Loucy (cell line): ENCODE measurements at regions not wholly inside any gene's neighbourhood (a gene's known extent, or its start where the extent isn't known, plus 50 kb on each side); places are given as distances from the start of the nearest gene placed in this dataset.

Source experiments
- H2AFZ ChIP-seq: fragments of 200-600 bp; sonication (generic); 2 replicates; pipeline ENCODE4 v1.6.0; 2016; ENCODE audit warnings: antibody characterized with exemption, mild to moderate bottlenecking, low read length, moderate library complexity
- H3F3A ChIP-seq: fragments of 200-600 bp; 2 replicates; pipeline ENCODE4 v1.6.0; 2016; ENCODE audit warnings: antibody characterized with exemption, low read depth, mild to moderate bottlenecking
- H3K27me3 ChIP-seq: fragments of 200-600 bp; sonication (generic); 2 replicates; pipeline ENCODE4 v1.6.1; 2014; ENCODE audit warnings: low read length, mild to moderate bottlenecking; ENCODE audit not compliant: insufficient read depth, poor library complexity, severe bottlenecking
- H3K36me3 ChIP-seq: fragments of 200-600 bp; sonication (generic); 2 replicates; pipeline ENCODE4 v1.6.1; 2016; ENCODE audit warnings: low read length; ENCODE audit not compliant: insufficient read depth
- H3K4me1 ChIP-seq: fragments of 200-600 bp; sonication (generic); 2 replicates; pipeline ENCODE4 v1.5.1; 2014; ENCODE audit warnings: low read length, mild to moderate bottlenecking; ENCODE audit not compliant: insufficient read depth, poor library complexity, severe bottlenecking
- H3K4me2 ChIP-seq: fragments of 200-600 bp; sonication (generic); 2 replicates; pipeline ENCODE4 v1.6.0; 2014; ENCODE audit warnings: antibody characterized with exemption, low read length, low read depth, mild to moderate bottlenecking; ENCODE audit not compliant: poor library complexity, severe bottlenecking
- H3K4me3 ChIP-seq: fragments of 200-600 bp; sonication (generic); 2 replicates; pipeline ENCODE4 v1.5.1; 2014; ENCODE audit warnings: low read length, mild to moderate bottlenecking, mixed read lengths; ENCODE audit not compliant: poor library complexity, severe bottlenecking
- H3K79me2 ChIP-seq: fragments of 200-600 bp; sonication (generic); 2 replicates; pipeline ENCODE4 v1.6.1; 2014; ENCODE audit warnings: low read length; ENCODE audit not compliant: insufficient read depth
- H3K9ac ChIP-seq: fragments of 200-600 bp; sonication (generic); 2 replicates; pipeline ENCODE4 v1.6.0; 2014; ENCODE audit warnings: mild to moderate bottlenecking, low read depth, low read length, moderate library complexity; ENCODE audit not compliant: poor library complexity, severe bottlenecking
- H3K9me2 ChIP-seq: fragments of 200-600 bp; sonication (generic); replicated peaks from 2 replicates; pipeline ENCODE4 v1.6.1; 2016; ENCODE audit warnings: low read depth, low read length, mixed read lengths
- H3K9me3 ChIP-seq: fragments of 200-600 bp; sonication (generic); 2 replicates; pipeline ENCODE4 v1.6.1; 2014; ENCODE audit warnings: mild to moderate bottlenecking, antibody characterized with exemption, low read length, low read depth; ENCODE audit not compliant: insufficient read depth
- H4K20me1 ChIP-seq: fragments of 200-600 bp; sonication (generic); 2 replicates; pipeline ENCODE4 v1.6.0; 2014; ENCODE audit warnings: antibody characterized with exemption, low read length, mild to moderate bottlenecking; ENCODE audit not compliant: insufficient read depth, poor library complexity, severe bottlenecking
- CTCF ChIP-seq: fragments of 200-600 bp; sonication (generic); conservative IDR thresholded peaks from 2 replicates; pipeline ENCODE4 v1.5.1; 2014; ENCODE audit warnings: mild to moderate bottlenecking, antibody characterized with exemption, low read length
- EZH2phosphoT487 ChIP-seq: fragments of 200-600 bp; IDR thresholded peaks from 2 replicates; pipeline ENCODE4 v1.6.1; 2018; ENCODE audit warnings: antibody characterized with exemption, mild to moderate bottlenecking, moderate library complexity, borderline replicate concordance

- no peak overlapping the region for H3K9ac ChIP-seq
- no peak overlapping the region for H3K4me2 ChIP-seq
- TF ChIP-seq EZH2phosphoT487 (no peak), CTCF (no peak)
- H3K27me3 ChIP-seq = no peaks in the 10 kb centered on the region
- H3F3A ChIP-seq = no peaks in the 10 kb centered on the region
- no peak overlapping the region for H3K4me3 ChIP-seq
- H4K20me1 ChIP-seq = no peaks in the 10 kb centered on the region
- no peak overlapping the region for H2AFZ ChIP-seq
- no peaks in the 10 kb centered on the region for H3K9me3 ChIP-seq
- no peaks in the 10 kb centered on the region for H3K36me3 ChIP-seq
- no peaks in the 10 kb centered on the region for H3K79me2 ChIP-seq
- H3K9me2 ChIP-seq = no peaks in the 10 kb centered on the region
- H3K4me1 ChIP-seq = no peaks in the 10 kb centered on the region
Measured at GRCh38 chr16:6360641-6361040, 972.0 kb upstream of the RBFOX1 start.

GRCh38 chr16:6356911-6357310, 975.7 kb upstream of the RBFOX1 start:
- Histone ChIP-seq H3K9ac (no peak overlapping the region), H3K79me2 (no peaks in the 10 kb centered on the region), H3K27me3 (no peaks in the 10 kb centered on the region)

GRCh38 chr16:6349725-6350124, 982.9 kb upstream of the RBFOX1 start:
- Histone ChIP-seq H3K4me3 (no peak overlapping the region), H3K36me3 (no peaks in the 10 kb centered on the region), H3K4me2 (no peak overlapping the region), H3K79me2 (no peaks in the 10 kb centered on the region), H3K4me1 (no peaks in the 10 kb centered on the region), H3K9ac (no peak overlapping the region), H3K9me2 (no peaks in the 10 kb centered on the region), H3F3A (no peaks in the 10 kb centered on the region), H4K20me1 (no peaks in the 10 kb centered on the region), H3K27me3 (no peaks in the 10 kb centered on the region), H2AFZ (no peak overlapping the region), H3K9me3 (no peaks in the 10 kb centered on the region)
- TF ChIP-seq CTCF (no peak), EZH2phosphoT487 (no peak)

More at GRCh38 chr16:6356911-6357310, 975.7 kb upstream of the RBFOX1 start:
- no peaks in the 10 kb centered on the region for H3K36me3 ChIP-seq
- H4K20me1 ChIP-seq = no peaks in the 10 kb centered on the region
- TF ChIP-seq CTCF (no peak), EZH2phosphoT487 (no peak)
- no peaks in the 10 kb centered on the region for H3K4me1 ChIP-seq
- H3K4me2 ChIP-seq = no peak overlapping the region
- H3K9me3 ChIP-seq = no peaks in the 10 kb centered on the region
- H3F3A ChIP-seq = no peaks in the 10 kb centered on the region
- no peak overlapping the region for H2AFZ ChIP-seq
- H3K4me3 ChIP-seq = no peak overlapping the region
- no peaks in the 10 kb centered on the region for H3K9me2 ChIP-seq
